ENCODE measurements at regions not wholly inside any gene's neighbourhood (a gene's known extent, or its start where the extent isn't known, plus 50 kb on each side); places are given as distances from the start of the nearest gene placed in this dataset.

GRCh38 chr3:105154692-105155091, 212.0 kb upstream of the ALCAM start:
- H3K4me1 ChIP-seq (ENCODE audit: control insufficient read depth, insufficient read depth, low read length, poor library complexity, severe bottlenecking) = no peaks in the 10 kb centered on the region
- no peaks in the 10 kb centered on the region for H3K9me3 ChIP-seq (ENCODE audit: control insufficient read depth, low read length)
- no peak overlapping the region for H3K27ac ChIP-seq (ENCODE audit: low read depth, low read length, severe bottlenecking)
- H3K36me3 ChIP-seq (ENCODE audit: control insufficient read depth, insufficient read depth, low read length) = no peaks in the 10 kb centered on the region
- no peak overlapping the region for H3K4me3 ChIP-seq (ENCODE audit: extremely low read depth, insufficient read depth, low read length, poor library complexity, severe bottlenecking)

- H3K27ac ChIP-seq (ENCODE audit: low read depth, low read length, severe bottlenecking) = no peak overlapping the region
These were observed 209.5 kb upstream of the ALCAM start for GRCh38 chr3:105157067-105157765.

GRCh38 chr3:105157766-105158085, 209.0 kb upstream of the ALCAM start:
- 80 to 100% methylated on average over 2 of the region's 3 CpGs for WGBS, 2 experiments (ENCODE audit: insufficient coverage in 2 of 2)
- H3K36me3 ChIP-seq (ENCODE audit: control insufficient read depth, insufficient read depth, low read length) = no peaks in the 10 kb centered on the region
- H3K27ac ChIP-seq (ENCODE audit: low read depth, low read length, severe bottlenecking) = no peak overlapping the region
- no peaks in the 10 kb centered on the region for H3K9me3 ChIP-seq (ENCODE audit: control insufficient read depth, low read length)
- no peak overlapping the region for H3K4me3 ChIP-seq (ENCODE audit: extremely low read depth, insufficient read depth, low read length, poor library complexity, severe bottlenecking)
- no peaks in the 10 kb centered on the region for H3K4me1 ChIP-seq (ENCODE audit: control insufficient read depth, insufficient read depth, low read length, poor library complexity, severe bottlenecking)

More at GRCh38 chr3:105157067-105157765, 209.5 kb upstream of the ALCAM start:
- no peaks in the 10 kb centered on the region for H3K9me3 ChIP-seq (ENCODE audit: control insufficient read depth, low read length)
- no peaks in the 10 kb centered on the region for H3K4me1 ChIP-seq (ENCODE audit: control insufficient read depth, insufficient read depth, low read length, poor library complexity, severe bottlenecking)
- 63 to 82% methylated on average over 1 to 4 of the region's 5 CpGs for WGBS, 2 experiments (ENCODE audit: insufficient coverage in 2 of 2)
- H3K36me3 ChIP-seq (ENCODE audit: control insufficient read depth, insufficient read depth, low read length) = no peaks in the 10 kb centered on the region
- no peak overlapping the region for H3K4me3 ChIP-seq (ENCODE audit: extremely low read depth, insufficient read depth, low read length, poor library complexity, severe bottlenecking)

GRCh38 chr3:105158286-105158685, 208.4 kb upstream of the ALCAM start:
- H3K4me3 ChIP-seq (ENCODE audit: extremely low read depth, insufficient read depth, low read length, poor library complexity, severe bottlenecking) = no peak overlapping the region
- no peak overlapping the region for H3K27ac ChIP-seq (ENCODE audit: low read depth, low read length, severe bottlenecking)
- no peaks in the 10 kb centered on the region for H3K36me3 ChIP-seq (ENCODE audit: control insufficient read depth, insufficient read depth, low read length)
- H3K4me1 ChIP-seq (ENCODE audit: control insufficient read depth, insufficient read depth, low read length, poor library complexity, severe bottlenecking) = no peaks in the 10 kb centered on the region
- H3K9me3 ChIP-seq (ENCODE audit: control insufficient read depth, low read length) = no peaks in the 10 kb centered on the region

GRCh38 chr3:105162448-105162847, 204.3 kb upstream of the ALCAM start:
- Histone ChIP-seq H3K27ac (ENCODE audit: low read depth, low read length, severe bottlenecking) (no peak overlapping the region), H3K36me3 (ENCODE audit: control insufficient read depth, insufficient read depth, low read length) (no peaks in the 10 kb centered on the region), H3K9me3 (ENCODE audit: control insufficient read depth, low read length) (no peaks in the 10 kb centered on the region), H3K4me1 (ENCODE audit: control insufficient read depth, insufficient read depth, low read length, poor library complexity, severe bottlenecking) (no peaks in the 10 kb centered on the region), H3K4me3 (ENCODE audit: extremely low read depth, insufficient read depth, low read length, poor library complexity, severe bottlenecking) (no peak overlapping the region)
- WGBS, 2 experiments (ENCODE audit: insufficient coverage in 2 of 2) = 86% methylated on average over 1 of the region's 1 CpG; no CpG with 5 or more reads in 1 of the 2 experiments

- no peaks in the 10 kb centered on the region for H3K4me1 ChIP-seq (ENCODE audit: control insufficient read depth, insufficient read depth, low read length, poor library complexity, severe bottlenecking)
- WGBS, 2 experiments (ENCODE audit: insufficient coverage in 2 of 2) = no CpG with 5 or more reads among the region's 1 CpG
- H3K36me3 ChIP-seq (ENCODE audit: control insufficient read depth, insufficient read depth, low read length) = no peaks in the 10 kb centered on the region
- H3K9me3 ChIP-seq (ENCODE audit: control insufficient read depth, low read length) = no peaks in the 10 kb centered on the region
- H3K27ac ChIP-seq (ENCODE audit: low read depth, low read length, severe bottlenecking) = no peak overlapping the region
- H3K4me3 ChIP-seq (ENCODE audit: extremely low read depth, insufficient read depth, low read length, poor library complexity, severe bottlenecking) = no peak overlapping the region
These were observed 199.8 kb upstream of the ALCAM start for GRCh38 chr3:105166893-105167292.

GRCh38 chr3:105170423-105170822, 196.3 kb upstream of the ALCAM start:
- H3K4me1 ChIP-seq (ENCODE audit: control insufficient read depth, insufficient read depth, low read length, poor library complexity, severe bottlenecking) = no peaks in the 10 kb centered on the region
- no peaks in the 10 kb centered on the region for H3K36me3 ChIP-seq (ENCODE audit: control insufficient read depth, insufficient read depth, low read length)
- no peak overlapping the region for H3K4me3 ChIP-seq (ENCODE audit: extremely low read depth, insufficient read depth, low read length, poor library complexity, severe bottlenecking)
- no peaks in the 10 kb centered on the region for H3K9me3 ChIP-seq (ENCODE audit: control insufficient read depth, low read length)
- H3K27ac ChIP-seq (ENCODE audit: low read depth, low read length, severe bottlenecking) = no peak overlapping the region

GRCh38 chr3:105174017-105174615, 192.6 kb upstream of the ALCAM start:
- Histone ChIP-seq H3K27ac (ENCODE audit: low read depth, low read length, severe bottlenecking) (no peak overlapping the region), H3K4me3 (ENCODE audit: extremely low read depth, insufficient read depth, low read length, poor library complexity, severe bottlenecking) (no peak overlapping the region), H3K36me3 (ENCODE audit: control insufficient read depth, insufficient read depth, low read length) (no peaks in the 10 kb centered on the region), H3K4me1 (ENCODE audit: control insufficient read depth, insufficient read depth, low read length, poor library complexity, severe bottlenecking) (no peaks in the 10 kb centered on the region), H3K9me3 (ENCODE audit: control insufficient read depth, low read length) (no peaks in the 10 kb centered on the region)
- WGBS, 2 experiments (ENCODE audit: insufficient coverage in 2 of 2) = 90 to 93% methylated on average over 3 of the region's 4 CpGs

GRCh38 chr3:105177576-105177975, 189.1 kb upstream of the ALCAM start:
- Histone ChIP-seq H3K27ac (ENCODE audit: low read depth, low read length, severe bottlenecking) (no peak overlapping the region), H3K9me3 (ENCODE audit: control insufficient read depth, low read length) (no peaks in the 10 kb centered on the region), H3K36me3 (ENCODE audit: control insufficient read depth, insufficient read depth, low read length) (no peaks in the 10 kb centered on the region), H3K4me1 (ENCODE audit: control insufficient read depth, insufficient read depth, low read length, poor library complexity, severe bottlenecking) (no peaks in the 10 kb centered on the region), H3K4me3 (ENCODE audit: extremely low read depth, insufficient read depth, low read length, poor library complexity, severe bottlenecking) (no peak overlapping the region)
- WGBS, 2 experiments (ENCODE audit: insufficient coverage in 2 of 2) = no CpG with 5 or more reads among the region's 2 CpGs

- peaks cover 6% of the 10 kb centered on the region for H3K9me3 ChIP-seq (ENCODE audit: control insufficient read depth, low read length)
- no peaks in the 10 kb centered on the region for H3K4me1 ChIP-seq (ENCODE audit: control insufficient read depth, insufficient read depth, low read length, poor library complexity, severe bottlenecking)
- H3K4me3 ChIP-seq (ENCODE audit: extremely low read depth, insufficient read depth, low read length, poor library complexity, severe bottlenecking) = no peak overlapping the region
- no peaks in the 10 kb centered on the region for H3K36me3 ChIP-seq (ENCODE audit: control insufficient read depth, insufficient read depth, low read length)
- WGBS, 2 experiments (ENCODE audit: insufficient coverage in 2 of 2) = 60 to 63% methylated on average over 1 of the region's 1 CpG
- H3K27ac ChIP-seq (ENCODE audit: low read depth, low read length, severe bottlenecking) = no peak overlapping the region
These were observed 179.4 kb upstream of the ALCAM start for GRCh38 chr3:105187344-105187743.

GRCh38 chr3:105195260-105195659, 171.4 kb upstream of the ALCAM start:
- Histone ChIP-seq H3K36me3 (ENCODE audit: control insufficient read depth, insufficient read depth, low read length) (no peaks in the 10 kb centered on the region), H3K4me3 (ENCODE audit: extremely low read depth, insufficient read depth, low read length, poor library complexity, severe bottlenecking) (no peak overlapping the region), H3K27ac (ENCODE audit: low read depth, low read length, severe bottlenecking) (no peak overlapping the region), H3K4me1 (ENCODE audit: control insufficient read depth, insufficient read depth, low read length, poor library complexity, severe bottlenecking) (peaks cover 4% of the 10 kb centered on the region), H3K9me3 (ENCODE audit: control insufficient read depth, low read length) (no peaks in the 10 kb centered on the region)
